MM.1S (cell line): ENCODE measurements at regions not wholly inside any gene's neighbourhood (a gene's known extent, or its start where the extent isn't known, plus 50 kb on each side); places are given as distances from the start of the nearest gene placed in this dataset.

Source experiments
- EZH2 ChIP-seq: fragments of 300-600 bp; sonication (generic); optimal IDR thresholded peaks from 2 replicates; pipeline ENCODE3; 2017; ENCODE audit warnings: low read depth, mild to moderate bottlenecking, antibody characterized with exemption, low read length, mixed read lengths
- TF ChIP-seq, protein P1 (sequence below): fragments of 300-600 bp; sonication (generic); IDR thresholded peaks from 2 replicates; pipeline ENCODE4 v1.5.1; 2016; ENCODE audit warnings: antibody characterized with exemption, low read length, mixed read lengths

DNA sequence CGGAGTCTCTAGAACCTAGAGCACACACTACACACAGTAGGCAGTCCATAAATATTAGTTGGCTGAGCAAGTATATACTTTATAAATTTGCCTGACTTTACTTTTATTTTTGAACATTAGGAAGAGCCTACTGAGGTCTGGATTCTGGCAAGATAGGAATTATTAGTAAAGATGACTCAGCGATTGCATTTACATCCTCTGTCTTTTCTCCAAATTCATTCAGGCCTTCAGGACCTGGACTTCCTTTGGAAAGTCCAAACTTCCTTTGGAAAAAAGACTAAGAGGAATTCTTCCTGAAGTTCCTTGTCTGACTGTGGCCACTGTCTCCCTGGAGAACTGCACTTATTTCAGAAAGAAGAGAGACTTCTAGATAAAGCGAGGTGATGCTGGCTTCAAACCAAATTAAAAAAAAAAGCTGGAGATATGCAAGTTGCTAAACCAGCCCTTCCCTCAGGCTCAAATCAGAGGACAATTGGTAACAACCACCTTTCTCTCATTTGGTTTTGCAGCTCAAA is 251.3 kb downstream of the GAS1 start:
- TF ChIP-seq, protein P1, sequence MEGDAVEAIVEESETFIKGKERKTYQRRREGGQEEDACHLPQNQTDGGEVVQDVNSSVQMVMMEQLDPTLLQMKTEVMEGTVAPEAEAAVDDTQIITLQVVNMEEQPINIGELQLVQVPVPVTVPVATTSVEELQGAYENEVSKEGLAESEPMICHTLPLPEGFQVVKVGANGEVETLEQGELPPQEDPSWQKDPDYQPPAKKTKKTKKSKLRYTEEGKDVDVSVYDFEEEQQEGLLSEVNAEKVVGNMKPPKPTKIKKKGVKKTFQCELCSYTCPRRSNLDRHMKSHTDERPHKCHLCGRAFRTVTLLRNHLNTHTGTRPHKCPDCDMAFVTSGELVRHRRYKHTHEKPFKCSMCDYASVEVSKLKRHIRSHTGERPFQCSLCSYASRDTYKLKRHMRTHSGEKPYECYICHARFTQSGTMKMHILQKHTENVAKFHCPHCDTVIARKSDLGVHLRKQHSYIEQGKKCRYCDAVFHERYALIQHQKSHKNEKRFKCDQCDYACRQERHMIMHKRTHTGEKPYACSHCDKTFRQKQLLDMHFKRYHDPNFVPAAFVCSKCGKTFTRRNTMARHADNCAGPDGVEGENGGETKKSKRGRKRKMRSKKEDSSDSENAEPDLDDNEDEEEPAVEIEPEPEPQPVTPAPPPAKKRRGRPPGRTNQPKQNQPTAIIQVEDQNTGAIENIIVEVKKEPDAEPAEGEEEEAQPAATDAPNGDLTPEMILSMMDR: no peak
- no peak for TF ChIP-seq EZH2
